IMR-90 (cell line): ENCODE measurements at regions not wholly inside any gene's neighbourhood (a gene's known extent, or its start where the extent isn't known, plus 50 kb on each side); places are given as distances from the start of the nearest gene placed in this dataset.

Experiments used
- CTCF ChIP-seq: conservative IDR thresholded peaks from 2 replicates; pipeline ENCODE4 v1.5.1; 2012; ENCODE audit warnings: mild to moderate bottlenecking, low read depth, low read length, improper control_type of control experiment
- USF2 ChIP-seq: fragments of 150-350 bp; IDR thresholded peaks from 2 replicates; pipeline ENCODE4 v1.6.1; 2017; ENCODE audit warnings: mild to moderate bottlenecking, antibody characterized with exemption, low read length, low read depth

GRCh38 chr2:175741164-175741563 lies 260.9 kb downstream of the LNPK start:
- TF ChIP-seq CTCF (no peak), USF2 (no peak)
